Upper lobe of left lung (tissue), 4 donors: ENCODE measurements at regions not wholly inside any gene's neighbourhood (a gene's known extent, or its start where the extent isn't known, plus 50 kb on each side); places are given as distances from the start of the nearest gene placed in this dataset.

Experiments
- CTCF ChIP-seq, 6 experiments: fragments of 450-650 bp in 4 of 6; fragments of 200-600 bp in 2 of 6; sonication (generic) in 2 of 6; IDR thresholded peaks; one replicate each; pipeline ENCODE4 v1.5.1; 2016 to 2019; ENCODE audit warnings: antibody characterized with exemption in 6 of 6
- EP300 ChIP-seq, 4 donors: sonication (generic); formaldehyde crosslinking; IDR thresholded peaks; one replicate each; pipeline ENCODE4 v1.5.1; 2017; ENCODE audit warnings: antibody characterized with exemption in 4 of 4, control low read depth in 2 of 4

- TF ChIP-seq EP300 (IDR thresholded peaks at IDR 0.05) (no peak), CTCF (IDR thresholded peaks at IDR 0.05) (no peak)
Observed at GRCh38 chr15:29997499-29997898, 85.3 kb upstream of the GOLGA8J start.
